ENCODE measurements at regions not wholly inside any gene's neighbourhood (a gene's known extent, or its start where the extent isn't known, plus 50 kb on each side); places are given as distances from the start of the nearest gene placed in this dataset.

DNA sequence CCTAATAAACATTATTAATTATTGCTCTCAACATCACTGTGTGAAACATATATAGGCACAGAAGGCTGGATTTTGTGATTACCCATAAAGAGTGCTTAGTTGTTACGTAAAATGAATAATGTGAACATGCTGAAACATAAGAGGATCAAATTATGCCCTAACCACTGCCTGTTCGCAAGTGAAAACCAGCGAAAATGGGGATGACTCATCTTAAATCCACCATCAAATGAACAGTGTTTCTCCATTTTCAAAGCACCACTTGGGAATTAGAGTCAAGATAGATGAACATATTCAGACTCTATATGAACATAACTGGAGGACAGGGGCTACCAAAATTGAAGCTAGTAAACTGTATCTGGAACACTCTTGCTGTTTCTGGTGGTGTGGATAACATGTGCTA, 386.2 kb downstream of the HHIPL2 start:
- Histone ChIP-seq H3K79me2 (ENCODE audit: insufficient read depth, low read length) (no peaks in the 10 kb centered on the region), H2AFZ (ENCODE audit: low read length) (no peak overlapping the region), H3K27me3 (ENCODE audit: insufficient read depth, low read length, poor library complexity, severe bottlenecking) (no peaks in the 10 kb centered on the region), H3K4me2 (ENCODE audit: low read depth, low read length, poor library complexity, severe bottlenecking) (no peak overlapping the region), H3K4me3 (ENCODE audit: low read length, poor library complexity, severe bottlenecking) (no peak overlapping the region), H3K4me1 (ENCODE audit: insufficient read depth, low read length, poor library complexity, severe bottlenecking) (no peaks in the 10 kb centered on the region), H3K9me2 (replicated peaks; ENCODE audit: low read depth, low read length) (no peaks in the 10 kb centered on the region), H4K20me1 (ENCODE audit: insufficient read depth, low read length, poor library complexity, severe bottlenecking) (no peaks in the 10 kb centered on the region), H3F3A (ENCODE audit: low read depth) (no peaks in the 10 kb centered on the region), H3K9ac (ENCODE audit: low read depth, low read length, poor library complexity, severe bottlenecking) (no peak overlapping the region), H3K36me3 (ENCODE audit: insufficient read depth, low read length) (no peaks in the 10 kb centered on the region), H3K9me3 (ENCODE audit: insufficient read depth, low read depth, low read length) (peaks cover 7% of the 10 kb centered on the region; the same call in 1 of the 2 replicates)
- TF ChIP-seq EZH2phosphoT487 (IDR thresholded peaks at IDR 0.05; ENCODE audit: borderline replicate concordance): no peak
- TF ChIP-seq, protein P1, sequence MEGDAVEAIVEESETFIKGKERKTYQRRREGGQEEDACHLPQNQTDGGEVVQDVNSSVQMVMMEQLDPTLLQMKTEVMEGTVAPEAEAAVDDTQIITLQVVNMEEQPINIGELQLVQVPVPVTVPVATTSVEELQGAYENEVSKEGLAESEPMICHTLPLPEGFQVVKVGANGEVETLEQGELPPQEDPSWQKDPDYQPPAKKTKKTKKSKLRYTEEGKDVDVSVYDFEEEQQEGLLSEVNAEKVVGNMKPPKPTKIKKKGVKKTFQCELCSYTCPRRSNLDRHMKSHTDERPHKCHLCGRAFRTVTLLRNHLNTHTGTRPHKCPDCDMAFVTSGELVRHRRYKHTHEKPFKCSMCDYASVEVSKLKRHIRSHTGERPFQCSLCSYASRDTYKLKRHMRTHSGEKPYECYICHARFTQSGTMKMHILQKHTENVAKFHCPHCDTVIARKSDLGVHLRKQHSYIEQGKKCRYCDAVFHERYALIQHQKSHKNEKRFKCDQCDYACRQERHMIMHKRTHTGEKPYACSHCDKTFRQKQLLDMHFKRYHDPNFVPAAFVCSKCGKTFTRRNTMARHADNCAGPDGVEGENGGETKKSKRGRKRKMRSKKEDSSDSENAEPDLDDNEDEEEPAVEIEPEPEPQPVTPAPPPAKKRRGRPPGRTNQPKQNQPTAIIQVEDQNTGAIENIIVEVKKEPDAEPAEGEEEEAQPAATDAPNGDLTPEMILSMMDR (conservative IDR thresholded peaks at IDR 0.05; ENCODE audit: low read length): no peak

DNA sequence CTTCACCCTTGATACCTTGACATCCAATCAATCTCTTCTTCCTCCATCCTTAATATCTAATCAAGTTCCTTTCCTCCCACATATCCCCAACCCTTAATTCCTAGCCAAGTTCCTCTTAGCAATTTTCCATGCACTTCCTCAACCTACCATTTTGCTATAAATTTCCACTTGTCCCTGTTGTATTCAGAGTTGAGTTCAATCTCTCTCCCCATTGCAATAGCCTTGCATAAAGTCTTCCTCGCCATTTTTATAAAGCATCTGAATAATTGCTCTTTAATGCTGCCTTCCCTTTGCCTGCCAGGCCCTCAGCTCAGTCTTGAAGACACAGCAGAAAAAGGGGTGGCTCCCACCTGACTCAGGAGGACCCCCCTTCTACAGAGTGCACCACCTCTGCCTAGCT, 390.3 kb downstream of the HHIPL2 start:
- no peaks in the 10 kb centered on the region for H3K79me2 ChIP-seq (ENCODE audit: insufficient read depth, low read length)
- no peak overlapping the region for H3K9ac ChIP-seq (ENCODE audit: low read depth, low read length, poor library complexity, severe bottlenecking)
- H3K27me3 ChIP-seq (ENCODE audit: insufficient read depth, low read length, poor library complexity, severe bottlenecking): no peaks in the 10 kb centered on the region
- H3F3A ChIP-seq (ENCODE audit: low read depth): no peaks in the 10 kb centered on the region
- no peak overlapping the region for H3K4me3 ChIP-seq (ENCODE audit: low read length, poor library complexity, severe bottlenecking)
- H3K9me3 ChIP-seq (ENCODE audit: insufficient read depth, low read depth, low read length): peaks cover 7% of the 10 kb centered on the region; the same call in 1 of the 2 replicates
- TF ChIP-seq, protein P1 (conservative IDR thresholded peaks at IDR 0.05; ENCODE audit: low read length): no peak
- TF ChIP-seq EZH2phosphoT487 (IDR thresholded peaks at IDR 0.05; ENCODE audit: borderline replicate concordance): no peak
- no peak overlapping the region for H2AFZ ChIP-seq (ENCODE audit: low read length)
- H3K4me2 ChIP-seq (ENCODE audit: low read depth, low read length, poor library complexity, severe bottlenecking): no peak overlapping the region
- H3K4me1 ChIP-seq (ENCODE audit: insufficient read depth, low read length, poor library complexity, severe bottlenecking): no peaks in the 10 kb centered on the region
- H3K9me2 ChIP-seq (replicated peaks; ENCODE audit: low read depth, low read length): no peaks in the 10 kb centered on the region
- H4K20me1 ChIP-seq (ENCODE audit: insufficient read depth, low read length, poor library complexity, severe bottlenecking): no peaks in the 10 kb centered on the region
- no peaks in the 10 kb centered on the region for H3K36me3 ChIP-seq (ENCODE audit: insufficient read depth, low read length)

DNA sequence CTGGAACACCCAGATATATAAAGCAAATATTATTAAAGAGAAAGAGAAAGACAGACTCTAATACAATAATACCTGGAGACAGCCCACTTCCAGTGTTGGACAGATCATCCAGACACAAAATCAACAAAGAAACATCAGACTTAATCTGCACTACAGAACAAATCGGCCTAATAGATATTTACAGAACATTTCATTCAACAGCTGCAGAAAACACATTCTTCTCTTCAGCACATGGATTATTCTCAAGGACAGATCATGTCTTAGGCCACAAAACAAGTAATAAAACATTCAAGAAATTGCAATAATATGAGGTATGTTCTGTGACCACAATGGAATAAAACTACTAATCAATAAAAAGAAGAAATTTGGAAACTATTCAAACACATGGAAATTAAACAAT, 398.3 kb upstream of the DUSP10 start:
- TF ChIP-seq, protein P1 (conservative IDR thresholded peaks at IDR 0.05; ENCODE audit: low read length): no peak
- TF ChIP-seq EZH2phosphoT487 (IDR thresholded peaks at IDR 0.05; ENCODE audit: borderline replicate concordance): no peak
- Histone ChIP-seq H3K9me3 (ENCODE audit: insufficient read depth, low read depth, low read length) (no peaks in the 10 kb centered on the region), H3K4me2 (ENCODE audit: low read depth, low read length, poor library complexity, severe bottlenecking) (no peak overlapping the region), H3K9me2 (replicated peaks; ENCODE audit: low read depth, low read length) (no peaks in the 10 kb centered on the region), H3K79me2 (ENCODE audit: insufficient read depth, low read length) (no peaks in the 10 kb centered on the region), H2AFZ (ENCODE audit: low read length) (no peak overlapping the region), H3F3A (ENCODE audit: low read depth) (0 out of 2 replicates have a peak, but pooled peaks cover 3% of the 10 kb centered on the region), H3K36me3 (ENCODE audit: insufficient read depth, low read length) (no peaks in the 10 kb centered on the region), H3K4me1 (ENCODE audit: insufficient read depth, low read length, poor library complexity, severe bottlenecking) (no peaks in the 10 kb centered on the region), H3K9ac (ENCODE audit: low read depth, low read length, poor library complexity, severe bottlenecking) (no peak overlapping the region), H4K20me1 (ENCODE audit: insufficient read depth, low read length, poor library complexity, severe bottlenecking) (no peaks in the 10 kb centered on the region), H3K27me3 (ENCODE audit: insufficient read depth, low read length, poor library complexity, severe bottlenecking) (no peaks in the 10 kb centered on the region), H3K4me3 (ENCODE audit: low read length, poor library complexity, severe bottlenecking) (no peak overlapping the region)
